Transverse colon (tissue), 4 donors: ENCODE measurements at regions not wholly inside any gene's neighbourhood (a gene's known extent, or its start where the extent isn't known, plus 50 kb on each side); places are given as distances from the start of the nearest gene placed in this dataset.

Experiments used
- DNase-seq: peaks from one replicate; pipeline ENCODE4 v3.0.0-alpha.2; 2019
- H3K27ac ChIP-seq, 4 donors: fragments of 200-600 bp; sonication (generic); 2 replicates each; pipeline ENCODE4 v1.5.1; 2016 to 2018; ENCODE audit warnings: inconsistent platforms in 4 of 4
- H3K27me3 ChIP-seq: fragments of 200-600 bp; sonication (generic); 2 replicates; pipeline ENCODE4 v1.5.1; 2017; ENCODE audit warnings: inconsistent platforms
- H3K36me3 ChIP-seq, 4 donors: fragments of 200-600 bp; sonication (generic); 2 replicates each; pipeline ENCODE4 v1.5.1; 2017 to 2019; ENCODE audit warnings: inconsistent platforms in 4 of 4
- H3K4me1 ChIP-seq, 4 donors: fragments of 200-600 bp; sonication (generic); 2 replicates each; pipeline ENCODE4 v1.5.1; 2017 to 2020; ENCODE audit warnings: inconsistent platforms in 4 of 4
- H3K4me3 ChIP-seq, 4 donors: fragments of 200-600 bp; sonication (generic); 1 replicate in 1 of 4; 2 replicates in 3 of 4; pipeline versions ENCODE4 v1.5.1 to v1.6.1; 2017 to 2019; ENCODE audit warnings: inconsistent platforms in 4 of 4
- H3K9me3 ChIP-seq, 2 donors: fragments of 200-600 bp; sonication (generic); 2 replicates each; pipeline ENCODE4 v1.5.1; 2017 to 2019; ENCODE audit warnings: inconsistent platforms in 2 of 2
- CTCF ChIP-seq, 5 experiments: fragments of 200-600 bp in 3 of 5; fragments of 450-650 bp in 2 of 5; sonication (generic) in 3 of 5; IDR thresholded peaks; 1 replicate in 2 of 5; 2 replicates in 3 of 5; pipeline ENCODE4 v1.5.1; 2016 to 2017; ENCODE audit warnings: antibody characterized with exemption in 5 of 5, inconsistent platforms in 3 of 5, mild to moderate bottlenecking in 2 of 5, moderate library complexity in 1 of 5
- EP300 ChIP-seq: sonication (generic); formaldehyde crosslinking; IDR thresholded peaks from one replicate; pipeline ENCODE4 v1.6.1; 2017; ENCODE audit warnings: antibody characterized with exemption, low read depth
- POLR2A ChIP-seq: fragments of 450-650 bp; IDR thresholded peaks from one replicate; pipeline ENCODE4 v1.6.1; 2016; ENCODE audit warnings: antibody characterized with exemption, mild to moderate bottlenecking, moderate library complexity
- POLR2AphosphoS5 ChIP-seq, 3 donors: sonication (generic); formaldehyde crosslinking; IDR thresholded peaks; one replicate each; pipeline ENCODE4 v1.6.1; 2016; ENCODE audit warnings: antibody characterized with exemption in 3 of 3
- WGBS, 2 donors: methylation state at CpG; one replicate each; pipeline ENCODE4 v1.1.5; 2018; ENCODE audit warnings: low coverage in 1 of 2; 5-methylcytosine and 5-hydroxymethylcytosine counted together
- in situ Hi-C, 4 donors: fragments of 200-750 bp; cut with MboI; loops; one replicate each; pipeline versions ENCODE4 v1.15.0 to v1.15.1; 2017; ENCODE audit warnings: low sequenced_read_pairs in 3 of 4, low pct_ligation_motif_present in 1 of 4, low pct_unique_long_range_greater_than_20kb in 1 of 4
- intact Hi-C: fragments of 100-400 bp; cut with DNase I; formaldehyde crosslinking; loops from one replicate; pipeline ENCODE4 v1.15.1; 2023; ENCODE audit warnings: low total_unique reads

GRCh38 chr7:21054427-21055112, 267.9 kb upstream of the SP8 start:
- Histone ChIP-seq H3K27me3 (no peaks in the 10 kb centered on the region), H3K36me3 (no peaks in the 10 kb centered on the region), H3K27ac (no peak overlapping the region), H3K4me3 (no peak overlapping the region), H3K9me3 (no peaks in the 10 kb centered on the region), H3K4me1 (no peaks in the 10 kb centered on the region)
- intact Hi-C loops, result no loop called here
- in situ Hi-C loops, result no loop called here
- TF ChIP-seq POLR2A (no peak), EP300 (no peak), CTCF (IDR thresholded peaks at IDR 0.05) (no peak), POLR2AphosphoS5 (IDR thresholded peaks at IDR 0.05) (no peak)
- 77 to 82% methylated on average over 5 of the region's 5 CpGs for WGBS, 2 donors
- no peak for DNase-seq

DNA sequence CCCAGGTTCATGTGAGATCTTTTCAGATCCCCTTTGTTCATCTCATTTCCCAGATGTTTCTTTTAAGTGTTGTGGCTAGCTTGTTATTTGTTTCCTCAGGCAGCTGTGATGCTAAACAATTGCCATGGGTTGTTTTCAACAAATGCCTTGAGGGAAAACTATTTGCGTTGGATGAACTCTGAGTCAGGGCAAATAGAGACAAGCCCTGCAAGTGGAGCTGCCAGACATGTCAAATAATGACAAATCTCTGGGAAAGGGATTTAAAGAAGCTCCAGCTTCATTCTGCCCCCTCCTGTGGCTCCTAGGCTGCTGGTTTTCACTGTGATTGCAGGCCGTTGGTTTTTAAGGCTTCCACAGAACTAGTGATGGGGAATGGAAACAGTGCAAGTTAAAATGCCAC, 272.4 kb upstream of the SP8 start:
- H3K9me3 ChIP-seq, result no peaks in the 10 kb centered on the region
- no peak overlapping the region for H3K4me3 ChIP-seq
- no peaks in the 10 kb centered on the region for H3K4me1 ChIP-seq
- H3K27me3 ChIP-seq, result no peaks in the 10 kb centered on the region
- no peak for DNase-seq
- in situ Hi-C loops, result no loop called here
- TF ChIP-seq CTCF (IDR thresholded peaks at IDR 0.05), result no peak
- TF ChIP-seq POLR2A, result no peak
- no peak for TF ChIP-seq EP300
- no peak for TF ChIP-seq POLR2AphosphoS5 (IDR thresholded peaks at IDR 0.05)
- 83 to 100% methylated on average over 2 of the region's 2 CpGs for WGBS, 2 donors
- H3K36me3 ChIP-seq, result no peaks in the 10 kb centered on the region
- intact Hi-C loops, result no loop called here
- no peak overlapping the region for H3K27ac ChIP-seq

DNA sequence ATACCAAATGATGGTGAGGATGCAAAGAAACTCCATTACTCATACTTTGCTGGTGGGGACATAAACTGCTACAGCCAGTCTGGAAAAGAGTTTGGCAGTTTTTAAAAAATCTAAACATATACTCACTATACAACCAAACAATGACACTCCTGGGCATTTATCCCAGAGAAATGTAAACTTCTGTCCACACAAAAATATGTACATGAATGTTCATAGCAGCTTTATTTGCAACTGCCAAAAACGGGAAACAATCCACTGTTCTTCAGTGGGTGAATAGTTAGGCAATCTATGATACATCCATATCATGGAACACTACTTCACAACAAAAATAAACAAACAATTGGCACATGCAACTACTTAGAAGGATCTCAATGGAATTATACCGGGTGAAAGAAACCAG, 276.4 kb upstream of the SP8 start:
- H3K36me3 ChIP-seq, result no peaks in the 10 kb centered on the region
- intact Hi-C loops, result no loop called here
- no peak overlapping the region for H3K27ac ChIP-seq
- in situ Hi-C loops, result no loop called here
- no peaks in the 10 kb centered on the region for H3K9me3 ChIP-seq
- peaks cover 0 to 5% (median 2%) of the 10 kb centered on the region in 4 donors for H3K4me1 ChIP-seq
- H3K27me3 ChIP-seq, result no peaks in the 10 kb centered on the region
- no peak for DNase-seq
- WGBS, 2 donors, result 60 to 80% methylated on average over 2 of the region's 2 CpGs
- H3K4me3 ChIP-seq, result no peak overlapping the region
- TF ChIP-seq CTCF (IDR thresholded peaks at IDR 0.05) (no peak), POLR2A (no peak), EP300 (no peak), POLR2AphosphoS5 (IDR thresholded peaks at IDR 0.05) (no peak)

DNA sequence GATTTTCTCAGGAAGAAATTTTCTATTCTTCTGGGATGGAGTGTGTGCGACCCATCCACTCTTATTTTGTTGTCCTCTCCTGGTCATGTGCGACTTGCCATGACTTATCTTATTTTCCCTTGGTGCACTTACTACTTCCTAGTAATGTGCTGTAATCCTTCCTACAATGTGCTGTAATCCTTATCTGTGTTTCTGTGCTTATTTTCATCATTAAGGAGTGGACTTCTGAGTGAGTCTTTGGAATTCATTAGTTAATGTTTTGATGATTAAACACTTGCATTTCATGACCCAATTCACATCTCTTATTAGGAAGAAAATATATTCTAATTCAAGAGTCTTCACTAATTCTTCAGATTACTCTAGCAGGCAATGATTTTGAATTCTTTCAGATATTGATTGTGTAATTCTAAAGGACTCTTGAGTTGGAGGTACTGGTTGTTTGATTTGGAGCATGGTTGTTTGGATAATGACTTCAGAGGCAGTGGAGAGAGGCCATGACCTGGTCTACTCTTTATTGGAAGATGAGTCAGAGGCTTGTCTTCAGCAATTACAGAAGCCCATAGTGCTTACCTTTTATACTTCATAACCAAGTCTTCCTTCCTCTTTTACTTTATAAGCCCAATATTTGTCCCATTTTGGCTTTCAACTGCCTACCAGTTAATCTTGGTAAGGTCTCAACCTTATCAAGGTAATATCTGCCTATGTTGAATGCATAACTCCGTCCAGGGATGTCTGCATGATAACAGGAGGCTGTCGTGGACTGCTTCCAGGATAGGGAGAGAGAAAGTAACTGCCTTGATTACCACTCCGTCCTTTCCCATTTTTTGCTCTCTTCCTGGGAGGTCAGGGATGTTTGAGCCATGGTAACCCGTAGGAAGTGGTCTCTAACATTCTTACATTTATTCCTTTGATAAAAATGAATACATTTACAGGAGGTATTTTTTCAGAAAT, 278.3 kb upstream of the SP8 start:
- no peaks in the 10 kb centered on the region for H3K9me3 ChIP-seq
- no peak for DNase-seq
- no peak overlapping the region for H3K4me3 ChIP-seq
- H3K4me1 ChIP-seq, result peaks cover 0 to 5% (median 2%) of the 10 kb centered on the region in 4 donors
- no peak overlapping the region for H3K27ac ChIP-seq
- TF ChIP-seq POLR2A (no peak), EP300 (no peak), POLR2AphosphoS5 (IDR thresholded peaks at IDR 0.05) (no peak), CTCF (IDR thresholded peaks at IDR 0.05) (no peak)
- H3K36me3 ChIP-seq, result no peaks in the 10 kb centered on the region
- intact Hi-C loops, result no loop called here
- in situ Hi-C loops, result no loop called here
- WGBS, 2 donors, result 80 to 86% methylated on average over 6 of the region's 6 CpGs
- H3K27me3 ChIP-seq, result no peaks in the 10 kb centered on the region
